Right lobe of liver (tissue), 6 donors: ENCODE measurements at regions not wholly inside any gene's neighbourhood (a gene's known extent, or its start where the extent isn't known, plus 50 kb on each side); places are given as distances from the start of the nearest gene placed in this dataset.
"Not testable (repeated sequence)": the region's sequence is repeated elsewhere in the genome, so short reads cannot be mapped to it uniquely, and the experiment has no call there.

Experiments used
- ATAC-seq, 4 donors: fragments of 200-7000 bp; cut with Tn5 transposase; one replicate each; pipeline ENCODE4 v1.9.1; 2020; ENCODE audit warnings: mild to moderate bottlenecking in 4 of 4, moderate library complexity in 4 of 4
- DNase-seq, 3 donors: peaks; one replicate each; pipeline ENCODE4 v3.0.0-alpha.2; 2020
- H3K27ac ChIP-seq, 3 donors: fragments of 200-600 bp; one replicate each; pipeline ENCODE4 v1.8.0; 2022
- H3K27me3 ChIP-seq, 2 donors: fragments of 200-600 bp; one replicate each; pipeline ENCODE4 v1.8.0; 2022
- H3K36me3 ChIP-seq, 4 donors: fragments of 200-600 bp; sonication (generic) in 1 of 4; one replicate each; pipeline versions ENCODE4 v1.5.1 to v1.8.0; 2017 to 2022; ENCODE audit warnings: control low read depth in 1 of 4
- H3K4me1 ChIP-seq, 4 donors: fragments of 200-600 bp; sonication (generic) in 1 of 4; one replicate each; pipeline versions ENCODE4 v1.5.1 to v1.8.0; 2017 to 2022; ENCODE audit warnings: control low read depth in 1 of 4
- H3K4me3 ChIP-seq, 3 donors: fragments of 200-600 bp; one replicate each; pipeline ENCODE4 v1.8.0; 2022
- H3K9me3 ChIP-seq, 4 donors: fragments of 200-600 bp; sonication (generic) in 1 of 4; one replicate each; pipeline versions ENCODE4 v1.5.1 to v1.8.0; 2017 to 2022; ENCODE audit warnings: control low read depth in 1 of 4
- POLR2A ChIP-seq: fragments of 450-650 bp; IDR thresholded peaks from one replicate; pipeline ENCODE4 v1.6.1; 2017; ENCODE audit warnings: antibody characterized with exemption, mild to moderate bottlenecking
- WGBS: methylation state at CpG from one replicate; pipeline ENCODE4 v1.1.6; 2018; ENCODE audit warnings: low coverage, low lambda C conversion rate; ENCODE audit not compliant: insufficient coverage; ENCODE audit errors: missing lambda C conversion rate; 5-methylcytosine and 5-hydroxymethylcytosine counted together
- intact Hi-C, 2 donors: fragments of 100-400 bp; cut with DNase I; formaldehyde crosslinking; loops; one replicate each; pipeline versions ENCODE4 v1.11.2 to v1.14.1; 2022
- TF ChIP-seq, protein P1 (sequence below), 4 donors: fragments of 200-600 bp in 3 of 4; fragments of 450-650 bp in 1 of 4; IDR thresholded peaks; one replicate each; pipeline versions ENCODE4 v1.5.1 to v1.8.0; 2016 to 2022; ENCODE audit warnings: antibody characterized with exemption in 4 of 4, mild to moderate bottlenecking in 2 of 4
- donor health status: DM: no; HTN: yes; CAD: no.
- donor health status: DM: no; HTN: no; CAD: no.
- donor health status: DM: no; HTN: no; CAD: no.
- donor health status: DM: no; HTN: yes; CAD: no.
- donor health status: DM: no; HTN: yes; CAD: no.

DNA sequence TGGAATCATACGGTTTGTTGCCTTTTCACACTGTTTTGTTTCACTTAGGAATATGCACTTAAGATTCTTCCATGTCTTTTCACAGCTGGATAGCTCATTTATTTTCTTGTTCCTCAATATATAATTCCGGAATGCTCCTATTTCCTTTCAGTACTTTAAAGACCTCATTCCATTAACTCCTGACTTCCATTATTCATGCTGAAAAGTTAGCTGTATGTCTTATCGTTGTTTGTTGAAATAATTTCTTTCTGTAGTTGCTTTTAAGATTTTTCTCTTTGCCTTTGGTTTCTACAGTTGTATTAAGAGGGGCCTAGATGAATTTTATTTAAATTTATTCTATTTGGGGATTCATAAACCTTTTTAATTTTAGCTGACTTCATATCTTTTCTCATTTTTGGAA, 122.2 kb downstream of the ANXA2 start:
- H3K36me3 ChIP-seq: no peaks in the 10 kb centered on the region
- no peak overlapping the region for H3K27ac ChIP-seq
- peaks cover 0 to 12% (median 3%) of the 10 kb centered on the region in 4 donors for H3K9me3 ChIP-seq
- H3K4me1 ChIP-seq: no peaks in the 10 kb centered on the region
- DNase-seq: no peak
- no peaks in the 10 kb centered on the region for H3K27me3 ChIP-seq
- H3K4me3 ChIP-seq: no peak overlapping the region
- intact Hi-C loops: no loop called here
- TF ChIP-seq POLR2A: no peak
- TF ChIP-seq, protein P1, sequence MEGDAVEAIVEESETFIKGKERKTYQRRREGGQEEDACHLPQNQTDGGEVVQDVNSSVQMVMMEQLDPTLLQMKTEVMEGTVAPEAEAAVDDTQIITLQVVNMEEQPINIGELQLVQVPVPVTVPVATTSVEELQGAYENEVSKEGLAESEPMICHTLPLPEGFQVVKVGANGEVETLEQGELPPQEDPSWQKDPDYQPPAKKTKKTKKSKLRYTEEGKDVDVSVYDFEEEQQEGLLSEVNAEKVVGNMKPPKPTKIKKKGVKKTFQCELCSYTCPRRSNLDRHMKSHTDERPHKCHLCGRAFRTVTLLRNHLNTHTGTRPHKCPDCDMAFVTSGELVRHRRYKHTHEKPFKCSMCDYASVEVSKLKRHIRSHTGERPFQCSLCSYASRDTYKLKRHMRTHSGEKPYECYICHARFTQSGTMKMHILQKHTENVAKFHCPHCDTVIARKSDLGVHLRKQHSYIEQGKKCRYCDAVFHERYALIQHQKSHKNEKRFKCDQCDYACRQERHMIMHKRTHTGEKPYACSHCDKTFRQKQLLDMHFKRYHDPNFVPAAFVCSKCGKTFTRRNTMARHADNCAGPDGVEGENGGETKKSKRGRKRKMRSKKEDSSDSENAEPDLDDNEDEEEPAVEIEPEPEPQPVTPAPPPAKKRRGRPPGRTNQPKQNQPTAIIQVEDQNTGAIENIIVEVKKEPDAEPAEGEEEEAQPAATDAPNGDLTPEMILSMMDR (IDR thresholded peaks at IDR 0.05): no peak
- 68% methylated on average over 3 of the region's 3 CpGs for WGBS
- ATAC-seq: no peak

DNA sequence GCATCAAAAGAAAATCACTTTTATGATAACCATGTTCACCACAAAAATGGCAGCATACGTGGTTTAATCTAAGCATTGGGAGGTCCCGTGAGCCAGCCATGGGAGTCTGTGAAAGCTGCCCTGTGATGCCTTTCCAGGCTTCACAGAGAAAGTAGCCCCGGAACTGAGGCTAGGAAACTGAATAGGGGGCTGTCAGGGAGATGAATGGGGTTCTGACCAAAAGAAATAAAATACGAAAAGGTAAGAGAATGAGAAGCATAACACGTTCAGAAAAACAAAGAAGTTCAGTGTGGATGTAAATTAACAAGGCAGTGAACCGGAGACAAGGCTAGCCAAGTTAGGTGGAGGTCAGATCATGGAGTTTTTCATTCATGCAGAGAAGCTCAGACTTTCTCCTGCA, 118.9 kb downstream of the ANXA2 start:
- intact Hi-C loops: no loop called here
- WGBS: 66% methylated on average over 6 of the region's 6 CpGs
- no peak overlapping the region for H3K4me3 ChIP-seq
- H3K27me3 ChIP-seq: no peaks in the 10 kb centered on the region
- no peaks in the 10 kb centered on the region for H3K4me1 ChIP-seq
- ATAC-seq (no peak), DNase-seq (no peak)
- no peak overlapping the region for H3K27ac ChIP-seq
- peaks cover 0 to 12% (median 3%) of the 10 kb centered on the region in 4 donors for H3K9me3 ChIP-seq
- TF ChIP-seq, protein P1 (IDR thresholded peaks at IDR 0.05): no peak
- TF ChIP-seq POLR2A: no peak
- H3K36me3 ChIP-seq: no peaks in the 10 kb centered on the region

DNA sequence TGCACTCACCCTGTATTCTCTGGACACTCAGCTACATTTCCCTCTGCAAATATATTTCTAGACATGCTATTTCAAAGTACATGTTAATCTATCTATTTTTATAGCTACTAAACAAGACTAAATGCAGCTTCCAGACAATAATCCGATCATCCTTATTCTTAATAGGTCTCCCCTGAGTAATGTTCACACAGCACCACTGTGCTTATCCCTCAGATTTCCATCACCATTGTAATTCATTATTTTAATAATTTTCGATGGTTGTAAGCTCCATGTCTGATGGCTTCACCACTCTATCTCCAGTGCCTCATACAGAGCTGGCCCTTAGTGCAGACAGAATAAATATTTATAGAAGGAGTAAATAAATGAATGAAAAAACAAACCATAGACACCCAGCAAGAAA, 117.5 kb downstream of the ANXA2 start:
- intact Hi-C loops: no loop called here
- DNase-seq (no peak), ATAC-seq (no peak)
- Histone ChIP-seq H3K27ac (no peak overlapping the region), H3K27me3 (no peaks in the 10 kb centered on the region), H3K36me3 (no peaks in the 10 kb centered on the region), H3K4me1 (no peaks in the 10 kb centered on the region), H3K9me3 (peaks cover 0 to 9% (median 3%) of the 10 kb centered on the region in 4 donors), H3K4me3 (no peak overlapping the region)
- 35% methylated on average over 2 of the region's 2 CpGs for WGBS
- TF ChIP-seq POLR2A: no peak
- TF ChIP-seq, protein P1 (IDR thresholded peaks at IDR 0.05): no peak

DNA sequence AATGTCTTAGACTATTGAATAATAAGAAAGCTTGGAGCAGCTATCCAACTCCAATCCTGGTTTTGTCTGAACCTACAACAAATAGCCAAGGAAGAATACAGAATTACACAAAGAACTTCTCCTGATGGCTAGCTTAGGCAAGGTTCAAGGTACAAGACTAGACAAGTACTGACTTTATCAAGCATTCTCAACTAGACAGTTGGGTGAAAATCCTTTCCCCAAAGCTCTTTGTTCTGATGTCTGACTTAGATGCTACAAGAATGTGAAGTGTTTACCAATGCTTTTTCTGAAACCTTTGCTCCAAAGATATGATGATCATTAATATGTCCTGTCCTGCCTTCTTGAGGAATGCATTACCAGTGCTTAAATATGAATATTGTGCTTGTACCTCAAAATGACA, 113.8 kb downstream of the ANXA2 start:
- Histone ChIP-seq H3K36me3 (no peaks in the 10 kb centered on the region), H3K27me3 (no peaks in the 10 kb centered on the region), H3K4me1 (no peaks in the 10 kb centered on the region), H3K4me3 (no peak overlapping the region), H3K9me3 (no peaks in the 10 kb centered on the region), H3K27ac (no peak overlapping the region)
- ATAC-seq: no peak
- TF ChIP-seq POLR2A: no peak
- TF ChIP-seq, protein P1 (IDR thresholded peaks at IDR 0.05): no peak
- intact Hi-C loops: no loop called here
- DNase-seq: no peak

DNA sequence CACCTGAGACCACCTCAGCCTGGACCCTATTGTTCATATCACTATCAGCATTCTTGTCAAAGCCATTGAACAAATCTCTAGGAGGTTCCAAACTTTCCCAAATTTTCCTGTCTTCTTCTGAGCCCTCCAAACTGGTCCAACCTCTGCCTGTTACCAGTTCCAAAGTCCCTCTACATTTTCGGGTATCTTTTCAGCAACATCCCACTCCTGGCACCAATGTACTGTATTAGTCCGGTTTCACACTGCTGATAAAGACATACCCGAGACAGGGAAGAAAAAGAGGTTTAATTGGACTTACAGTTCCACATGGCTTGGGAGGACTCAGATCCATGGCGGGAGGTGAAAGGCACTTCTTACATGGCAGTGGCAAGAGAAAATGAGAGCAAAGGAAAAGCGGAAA, 101.9 kb downstream of the ANXA2 start:
- H3K27ac ChIP-seq, H3K27me3 ChIP-seq, intact Hi-C loops, H3K36me3 ChIP-seq, ATAC-seq, H3K4me3 ChIP-seq, DNase-seq, H3K4me1 ChIP-seq, H3K9me3 ChIP-seq: not testable (repeated sequence)
- 81% methylated on average over 4 of the region's 5 CpGs for WGBS
